ENCODE measurements at regions not wholly inside any gene's neighbourhood (a gene's known extent, or its start where the extent isn't known, plus 50 kb on each side); places are given as distances from the start of the nearest gene placed in this dataset.
A peak's percentile ranks its signal among the peaks of the same experiment; 100 is the strongest.
"Not testable (repeated sequence)": the region's sequence is repeated elsewhere in the genome, so short reads cannot be mapped to it uniquely, and the experiment has no call there.

DNA sequence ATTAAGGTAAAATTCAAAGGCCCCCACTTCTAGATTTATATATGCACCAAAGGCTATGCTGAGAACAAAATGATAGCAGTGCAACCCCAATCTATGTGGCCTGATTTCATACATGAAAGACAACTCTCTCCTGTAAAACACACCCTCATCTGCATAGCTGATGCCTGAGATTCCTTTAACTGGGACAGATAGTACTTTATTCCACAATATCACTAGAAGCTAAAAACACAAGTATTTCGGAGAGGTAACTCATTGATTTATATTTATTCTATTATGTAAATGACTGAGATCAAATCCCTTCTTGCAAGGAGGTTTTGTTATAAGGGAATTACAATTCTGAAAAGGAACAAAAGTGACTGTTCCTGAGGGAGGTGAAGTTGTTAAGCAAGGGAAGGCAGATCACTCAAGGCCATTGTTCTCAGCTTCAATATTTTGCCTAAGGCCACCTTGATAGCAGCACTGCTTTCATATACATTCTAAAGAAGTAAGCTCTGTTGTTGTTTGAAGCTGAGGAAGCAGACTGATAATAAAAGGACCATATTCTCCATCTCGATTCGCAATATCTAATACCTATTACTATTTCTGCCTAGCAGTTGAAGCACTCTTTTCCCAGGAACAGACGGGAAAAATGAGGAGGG is 471.0 kb upstream of the CDH7 start:
- no peak for DNase-seq

GRCh38 chr18:65278939-65279667 is 471.7 kb upstream of the CDH7 start:
- DNase-seq: no peak

DNA sequence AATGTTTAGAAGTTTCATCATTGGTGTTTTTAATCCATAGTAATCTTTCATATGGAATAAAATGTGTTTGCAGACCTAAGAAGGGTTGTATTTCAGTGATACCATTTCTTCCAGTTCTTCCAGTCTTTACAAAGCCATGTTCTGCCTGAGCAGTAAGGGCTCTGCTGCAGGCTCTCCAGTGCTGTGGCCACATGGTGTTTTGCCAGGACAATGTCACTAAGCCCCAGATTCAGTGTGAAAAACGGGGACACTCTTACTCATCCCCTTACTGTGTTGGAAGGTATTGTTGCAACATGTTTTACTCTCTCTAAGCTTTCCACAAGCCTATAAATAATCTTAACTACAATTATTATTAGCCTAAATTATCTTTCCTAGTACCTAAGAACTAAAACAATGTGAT is 481.4 kb upstream of the CDH7 start:
- no peak for DNase-seq

- DNase-seq: no peak
Measured at GRCh38 chr18:65265761-65266160, 485.1 kb upstream of the CDH7 start.

DNA sequence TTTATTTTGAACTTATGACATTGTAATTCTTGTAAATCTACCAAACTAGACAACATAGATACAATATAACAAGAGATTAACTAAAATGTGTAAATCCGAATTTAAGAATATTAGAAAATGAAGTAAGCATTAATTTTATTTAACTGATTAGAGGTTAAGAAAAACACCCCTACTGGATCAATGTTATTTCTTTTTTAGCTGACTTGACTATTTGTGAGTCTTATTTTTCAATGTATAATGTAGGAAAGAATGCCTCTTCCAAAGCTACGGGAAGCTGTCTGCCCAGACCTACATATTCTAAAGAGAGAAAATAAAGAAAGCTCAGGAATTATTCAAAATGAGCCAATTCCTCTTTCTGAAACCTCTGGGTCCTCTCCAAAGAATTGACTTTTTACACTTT is 490.8 kb upstream of the CDH7 start:
- DNase-seq: no peak

GRCh38 chr18:65259403-65259802 is 491.4 kb upstream of the CDH7 start:
- no peak for DNase-seq

- DNase-seq: no peak
Measured at GRCh38 chr18:65257149-65257548, 493.7 kb upstream of the CDH7 start.

DNA sequence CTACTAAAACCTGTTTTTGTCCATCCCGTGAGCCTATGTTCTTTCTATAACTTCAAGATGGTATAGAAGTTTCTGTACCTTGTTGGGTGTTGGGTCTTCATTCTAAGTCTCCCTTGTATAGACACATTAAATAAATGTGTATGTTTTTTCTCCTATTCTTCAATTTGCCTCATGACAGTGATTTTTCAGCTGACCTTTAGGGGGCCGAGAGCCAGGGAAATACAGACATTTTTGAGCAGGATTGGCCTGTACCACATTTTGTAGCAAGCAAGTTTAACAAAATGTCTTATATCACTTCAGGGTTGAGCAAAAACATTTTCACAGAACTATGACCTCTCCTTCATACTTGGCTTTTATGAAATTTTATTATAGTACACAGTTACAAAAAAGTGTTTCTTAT is 495.4 kb upstream of the CDH7 start:
- DNase-seq: no peak

GRCh38 chr18:65239787-65240186 is 511.0 kb upstream of the CDH7 start:
- DNase-seq: no peak

DNA sequence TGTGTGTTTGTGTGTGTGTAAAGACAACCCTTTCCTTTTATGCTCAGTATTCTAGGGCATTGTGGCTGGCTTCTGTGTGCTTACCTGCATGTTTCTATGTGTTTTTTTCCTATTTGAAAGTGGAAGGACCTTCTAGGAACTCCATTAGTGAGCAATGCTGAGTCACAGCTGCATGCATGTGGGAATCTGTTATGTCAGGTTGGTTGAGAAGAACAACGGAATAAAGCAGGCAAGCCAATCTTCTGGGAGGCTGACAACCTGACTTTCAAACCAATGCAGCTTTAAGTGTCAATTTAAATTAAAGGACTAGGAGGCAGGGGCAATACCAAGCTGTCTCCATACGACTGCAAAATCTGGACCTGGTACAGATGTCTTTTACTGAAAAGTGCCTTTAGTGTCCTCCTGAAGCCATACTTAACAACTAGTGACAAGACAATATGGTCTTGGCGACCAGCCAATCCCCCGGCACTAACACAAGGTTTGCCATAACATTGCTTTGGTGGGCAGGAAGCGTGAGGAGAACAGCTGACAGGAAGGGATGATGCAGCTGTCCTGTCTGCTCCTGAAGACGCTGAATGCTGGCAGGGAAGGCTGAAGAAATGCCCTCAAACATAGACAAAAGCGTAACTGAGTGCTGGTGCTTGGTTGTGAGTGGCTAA is 514.7 kb upstream of the CDH7 start:
- peak; percentile 38 for DNase-seq

DNA sequence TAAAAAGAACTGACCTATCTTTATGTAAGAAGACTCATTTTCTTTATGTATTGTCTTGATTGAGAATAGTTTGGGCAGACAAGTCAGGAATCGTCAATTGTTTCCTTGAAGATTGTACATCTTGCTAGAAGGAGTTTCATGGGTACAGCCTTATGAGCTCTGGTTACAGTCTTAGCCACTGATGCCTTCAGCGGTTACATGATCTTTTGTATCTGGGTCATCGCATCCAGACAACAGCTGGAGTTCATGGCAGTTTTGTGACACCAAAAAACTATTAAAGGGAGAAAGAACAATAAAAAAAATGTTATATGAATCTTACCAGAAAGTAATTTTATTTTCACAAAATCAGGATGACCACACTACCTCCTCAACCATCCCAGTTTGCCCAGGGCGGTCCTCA is 520.5 kb upstream of the CDH7 start:
- no peak for DNase-seq

- DNase-seq: no peak
Measured at GRCh38 chr18:65227970-65228369, 522.8 kb upstream of the CDH7 start.

DNA sequence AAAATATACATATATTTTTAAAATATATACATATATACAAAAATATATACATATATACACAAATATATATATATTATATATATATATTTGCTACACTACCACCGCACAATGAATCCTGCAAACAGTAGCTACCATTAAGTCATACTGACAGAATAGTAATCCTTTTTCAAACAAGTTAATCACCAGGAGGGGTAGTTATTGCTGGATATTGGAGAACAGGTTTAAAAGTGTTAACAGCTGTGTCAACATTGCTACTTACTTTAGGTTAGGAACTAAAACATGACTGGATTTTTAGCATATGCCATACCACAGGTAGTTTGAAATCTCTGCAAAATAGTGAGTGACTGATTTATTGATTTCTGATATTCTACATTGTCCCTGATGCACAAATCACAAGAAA is 529.1 kb upstream of the CDH7 start:
- no peak for DNase-seq

DNA sequence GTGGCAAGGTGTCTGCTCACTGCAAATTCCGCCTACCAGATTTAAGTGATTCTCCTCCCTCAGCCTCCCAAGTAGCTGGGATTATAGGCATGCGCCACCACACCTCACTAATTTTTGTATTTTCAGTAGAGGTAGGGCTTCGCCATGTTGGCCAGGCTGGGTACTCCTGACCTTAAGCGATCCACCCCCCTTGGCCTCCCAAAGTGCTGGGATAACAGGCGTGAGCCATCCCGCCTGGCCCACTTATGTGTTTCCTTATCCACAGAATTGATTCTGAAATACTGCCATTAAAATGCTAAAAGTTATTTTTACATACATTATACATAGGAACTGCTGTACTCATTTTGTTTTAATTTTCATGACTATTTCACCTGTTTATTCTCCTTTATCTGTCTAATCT is 529.7 kb upstream of the CDH7 start:
- DNase-seq: no peak

GRCh38 chr18:65215865-65216466 is 534.8 kb upstream of the CDH7 start:
- no peak for DNase-seq

GRCh38 chr18:65214456-65214855 is 536.4 kb upstream of the CDH7 start:
- DNase-seq: no peak

DNA sequence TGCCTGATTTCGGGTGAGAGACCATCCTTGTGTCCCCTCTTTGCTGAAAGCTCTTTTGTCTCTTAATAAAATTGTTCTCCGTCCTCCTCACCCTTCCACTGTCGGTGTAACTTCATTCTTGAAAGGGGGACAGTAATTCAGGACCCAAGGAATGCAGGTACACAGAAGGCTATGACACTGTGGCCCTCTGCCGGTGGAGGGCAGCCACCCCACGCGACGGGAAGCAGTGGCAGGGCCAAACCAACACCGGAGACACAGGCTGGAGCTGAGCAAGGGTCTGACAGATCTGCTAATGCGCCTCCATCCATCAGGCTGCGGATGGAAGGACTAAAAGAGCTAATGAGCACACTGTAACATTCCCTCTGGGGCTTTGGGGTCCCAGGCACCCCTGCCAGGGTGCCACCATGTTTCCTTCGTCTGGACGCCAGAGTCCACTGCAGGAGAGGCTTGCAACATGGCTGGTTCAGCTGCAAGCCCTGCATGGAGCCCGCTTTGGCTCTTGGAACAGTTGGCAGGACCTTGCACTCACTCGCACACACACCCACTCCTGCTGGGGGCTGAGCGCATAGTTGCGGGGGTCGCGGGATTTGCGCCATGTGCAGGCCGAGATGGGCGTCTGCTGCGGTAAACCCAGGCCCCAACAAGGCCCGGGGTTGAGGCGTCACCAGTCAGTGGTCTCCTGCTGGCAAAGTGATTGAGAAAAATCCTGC is 544.1 kb upstream of the CDH7 start:
- DNase-seq: no peak

DNA sequence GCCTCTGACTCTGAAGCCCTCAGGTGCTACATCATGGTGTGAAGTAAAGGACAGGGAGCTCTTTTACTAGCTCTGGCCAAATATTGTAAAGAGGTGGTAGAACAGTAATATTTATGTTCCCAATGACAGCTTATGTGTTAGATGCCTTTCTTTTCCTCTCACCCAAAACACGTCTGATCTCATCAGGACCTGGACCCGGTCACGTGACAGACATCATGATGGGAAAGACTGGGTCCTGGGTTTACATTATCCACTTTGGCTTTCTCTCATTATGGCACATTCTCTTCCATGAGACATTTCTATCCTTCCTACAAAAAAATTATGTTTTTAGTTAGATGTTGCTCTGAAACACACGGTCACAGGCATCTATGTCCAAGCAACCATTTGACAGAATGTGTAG is 548.7 kb upstream of the CDH7 start:
- DNase-seq: no peak

GRCh38 chr18:65175681-65176080 is 575.1 kb upstream of the CDH7 start:
- no peak for DNase-seq

- DNase-seq: not testable (repeated sequence)
Measured at GRCh38 chr18:65162086-65162485, 588.7 kb upstream of the CDH7 start.

GRCh38 chr18:65146482-65147021 is 604.3 kb upstream of the CDH7 start:
- no peak for DNase-seq

DNA sequence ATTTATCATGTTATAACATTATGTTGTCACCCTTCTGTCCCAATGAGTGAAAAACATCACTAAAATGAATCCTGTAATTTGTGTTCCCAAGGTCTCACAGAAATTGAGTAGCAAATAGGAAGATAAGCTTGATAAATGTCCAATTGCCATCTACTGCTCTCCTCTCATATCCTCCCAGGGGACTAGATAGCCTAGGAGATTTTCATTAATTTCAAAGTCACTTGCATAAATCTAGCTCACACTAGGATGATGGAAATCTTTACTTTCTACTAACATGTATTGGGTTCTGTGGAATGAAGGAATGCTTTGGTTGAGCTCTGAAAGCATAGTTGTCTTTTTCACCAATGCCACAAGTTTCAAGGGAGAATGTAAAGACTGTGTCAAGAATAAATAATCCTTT is 605.5 kb upstream of the CDH7 start:
- DNase-seq: no peak

GRCh38 chr18:65133610-65134009 is 617.2 kb upstream of the CDH7 start:
- DNase-seq: no peak

Measured in left hindlimb (tissue), 1 donor.